GM10266 (cell line): ENCODE measurements at regions not wholly inside any gene's neighbourhood (a gene's known extent, or its start where the extent isn't known, plus 50 kb on each side); places are given as distances from the start of the nearest gene placed in this dataset.

Experiments
- DNase-seq: peaks from one replicate; pipeline ENCODE4 v3.0.0; 2012; ENCODE audit errors: extremely low spot score
- TF ChIP-seq, protein P1 (sequence below): IDR thresholded peaks from 2 replicates; pipeline ENCODE4 v1.5.1; 2012; ENCODE audit warnings: mild to moderate bottlenecking, low read depth; ENCODE audit not compliant: control insufficient read depth, insufficient read depth; ENCODE audit errors: missing control alignments

DNA sequence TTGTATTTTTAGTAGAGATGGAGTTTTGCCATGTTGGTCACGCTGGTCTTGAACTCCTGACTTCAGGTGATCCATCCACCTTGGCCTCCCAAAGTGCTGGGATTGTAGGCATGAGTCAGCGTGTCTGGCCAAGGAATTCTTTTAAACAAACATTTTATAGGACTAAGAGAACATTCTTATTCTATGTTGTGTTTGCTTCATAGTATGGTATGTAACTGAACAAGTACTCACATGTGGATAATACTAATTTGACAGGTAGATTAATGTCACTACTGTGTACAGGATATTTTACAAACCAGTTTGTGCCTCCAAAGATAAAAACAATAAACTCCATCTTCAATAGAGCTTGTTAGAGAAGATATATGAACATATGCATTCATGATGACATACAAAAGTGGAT, 1353.4 kb downstream of the PCDH7 start:
- no peak for DNase-seq
- TF ChIP-seq, protein P1, sequence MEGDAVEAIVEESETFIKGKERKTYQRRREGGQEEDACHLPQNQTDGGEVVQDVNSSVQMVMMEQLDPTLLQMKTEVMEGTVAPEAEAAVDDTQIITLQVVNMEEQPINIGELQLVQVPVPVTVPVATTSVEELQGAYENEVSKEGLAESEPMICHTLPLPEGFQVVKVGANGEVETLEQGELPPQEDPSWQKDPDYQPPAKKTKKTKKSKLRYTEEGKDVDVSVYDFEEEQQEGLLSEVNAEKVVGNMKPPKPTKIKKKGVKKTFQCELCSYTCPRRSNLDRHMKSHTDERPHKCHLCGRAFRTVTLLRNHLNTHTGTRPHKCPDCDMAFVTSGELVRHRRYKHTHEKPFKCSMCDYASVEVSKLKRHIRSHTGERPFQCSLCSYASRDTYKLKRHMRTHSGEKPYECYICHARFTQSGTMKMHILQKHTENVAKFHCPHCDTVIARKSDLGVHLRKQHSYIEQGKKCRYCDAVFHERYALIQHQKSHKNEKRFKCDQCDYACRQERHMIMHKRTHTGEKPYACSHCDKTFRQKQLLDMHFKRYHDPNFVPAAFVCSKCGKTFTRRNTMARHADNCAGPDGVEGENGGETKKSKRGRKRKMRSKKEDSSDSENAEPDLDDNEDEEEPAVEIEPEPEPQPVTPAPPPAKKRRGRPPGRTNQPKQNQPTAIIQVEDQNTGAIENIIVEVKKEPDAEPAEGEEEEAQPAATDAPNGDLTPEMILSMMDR = no peak

DNA sequence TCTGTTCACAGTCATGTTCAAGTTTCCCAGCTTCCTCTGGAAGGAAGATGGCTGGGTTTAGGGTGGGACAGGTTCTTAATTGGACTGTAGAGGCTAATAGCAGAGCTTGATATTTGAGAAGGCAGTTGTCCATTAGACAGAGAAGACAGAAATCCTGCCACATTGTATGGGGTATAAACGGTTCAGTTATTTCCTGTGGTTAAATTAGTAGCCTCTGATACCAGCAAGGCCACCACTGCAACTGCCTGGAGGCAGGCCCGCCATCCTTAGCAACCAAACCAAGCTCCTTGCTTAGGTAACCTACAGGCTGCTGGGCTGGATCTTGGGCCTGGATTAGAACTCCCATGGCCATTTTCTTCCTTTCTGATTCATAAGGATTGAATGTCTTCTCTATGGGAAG, 1367.0 kb downstream of the PCDH7 start:
- TF ChIP-seq, protein P1 = no peak
- DNase-seq = no peak

DNA sequence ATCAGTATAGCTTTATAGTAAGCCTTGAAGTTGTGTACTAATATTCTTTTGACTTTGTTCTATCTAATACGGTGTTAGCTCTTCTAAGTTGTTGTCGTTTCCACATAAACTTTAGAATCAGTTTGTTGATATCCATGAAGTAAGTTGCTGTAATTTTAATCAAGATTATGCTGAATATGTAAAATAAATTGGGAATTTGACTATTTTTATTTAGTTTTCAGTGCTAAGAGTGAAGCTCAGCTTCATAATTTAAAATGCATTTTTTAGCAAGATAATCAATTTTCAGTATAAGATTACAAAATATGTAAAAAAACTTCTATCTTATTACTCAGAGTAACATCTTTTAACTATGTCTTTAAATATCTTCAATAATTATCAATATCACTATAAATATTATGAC, 1374.8 kb downstream of the PCDH7 start:
- no peak for DNase-seq
- TF ChIP-seq, protein P1 = no peak

GRCh38 chr4:32102896-32103295, 1382.7 kb downstream of the PCDH7 start:
- no peak for DNase-seq
- TF ChIP-seq, protein P1 = no peak

DNA sequence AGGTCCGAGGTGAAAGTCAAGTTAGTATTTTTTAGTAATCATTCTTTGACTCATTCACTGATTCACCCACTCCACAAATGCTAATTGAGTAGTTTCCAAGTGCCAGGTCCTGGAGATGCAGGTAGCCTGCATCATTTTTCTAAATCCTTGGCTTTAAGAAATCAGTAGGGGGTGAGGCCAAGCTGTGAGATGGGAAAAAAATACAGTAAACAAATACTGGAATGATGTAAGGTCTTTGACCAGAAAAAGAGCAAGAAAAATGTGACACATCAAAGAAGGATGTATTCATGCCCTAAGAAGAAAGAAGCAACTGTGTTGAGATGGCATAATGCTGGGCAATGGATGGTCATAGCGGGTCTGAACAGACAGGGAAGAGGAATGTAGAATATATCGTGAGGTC, 1386.6 kb downstream of the PCDH7 start:
- no peak for DNase-seq
- TF ChIP-seq, protein P1 = no peak

DNA sequence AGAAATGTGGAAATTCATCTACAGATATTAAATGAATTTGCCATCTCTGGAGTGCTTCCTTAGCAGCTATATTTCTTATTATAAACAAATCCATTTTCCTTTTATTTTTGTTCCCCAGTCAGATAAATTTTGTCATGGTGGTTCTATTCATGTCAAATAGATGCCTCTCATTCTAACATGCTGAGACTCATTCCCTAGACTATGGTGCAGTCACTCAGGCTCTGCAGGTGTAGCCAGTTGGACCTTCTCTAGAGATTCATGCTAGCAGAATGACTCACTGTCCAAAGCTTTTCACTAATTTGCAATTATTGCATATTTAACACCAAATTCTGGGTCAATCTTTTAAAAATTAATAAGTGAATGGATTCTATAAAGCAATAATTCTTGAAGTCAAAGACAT, 1392.7 kb downstream of the PCDH7 start:
- no peak for DNase-seq
- TF ChIP-seq, protein P1 = no peak

DNA sequence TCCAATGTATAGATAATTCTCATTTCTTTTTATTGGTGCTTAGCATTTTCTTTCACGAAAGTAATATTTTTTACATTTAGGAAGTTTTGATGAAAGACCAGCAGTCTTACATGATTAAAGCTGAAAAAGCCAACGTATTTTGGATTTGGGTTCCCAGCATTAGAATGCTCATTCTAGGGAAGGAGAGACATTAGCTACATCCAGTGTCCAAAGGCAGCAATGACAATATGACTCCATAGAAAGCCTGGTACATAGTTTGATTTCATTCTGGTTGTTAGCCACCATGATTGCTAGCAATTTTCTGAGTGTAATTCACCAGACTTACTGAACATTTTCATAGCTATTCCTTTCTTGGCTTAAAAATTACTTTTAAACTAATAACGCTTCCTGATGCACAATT, 1397.5 kb downstream of the PCDH7 start:
- TF ChIP-seq, protein P1 = no peak

More for the DNA sequence above, 1397.5 kb downstream of the PCDH7 start:
- no peak for DNase-seq
